ENCODE measurements at regions not wholly inside any gene's neighbourhood (a gene's known extent, or its start where the extent isn't known, plus 50 kb on each side); places are given as distances from the start of the nearest gene placed in this dataset.

- TF ChIP-seq, protein P1, sequence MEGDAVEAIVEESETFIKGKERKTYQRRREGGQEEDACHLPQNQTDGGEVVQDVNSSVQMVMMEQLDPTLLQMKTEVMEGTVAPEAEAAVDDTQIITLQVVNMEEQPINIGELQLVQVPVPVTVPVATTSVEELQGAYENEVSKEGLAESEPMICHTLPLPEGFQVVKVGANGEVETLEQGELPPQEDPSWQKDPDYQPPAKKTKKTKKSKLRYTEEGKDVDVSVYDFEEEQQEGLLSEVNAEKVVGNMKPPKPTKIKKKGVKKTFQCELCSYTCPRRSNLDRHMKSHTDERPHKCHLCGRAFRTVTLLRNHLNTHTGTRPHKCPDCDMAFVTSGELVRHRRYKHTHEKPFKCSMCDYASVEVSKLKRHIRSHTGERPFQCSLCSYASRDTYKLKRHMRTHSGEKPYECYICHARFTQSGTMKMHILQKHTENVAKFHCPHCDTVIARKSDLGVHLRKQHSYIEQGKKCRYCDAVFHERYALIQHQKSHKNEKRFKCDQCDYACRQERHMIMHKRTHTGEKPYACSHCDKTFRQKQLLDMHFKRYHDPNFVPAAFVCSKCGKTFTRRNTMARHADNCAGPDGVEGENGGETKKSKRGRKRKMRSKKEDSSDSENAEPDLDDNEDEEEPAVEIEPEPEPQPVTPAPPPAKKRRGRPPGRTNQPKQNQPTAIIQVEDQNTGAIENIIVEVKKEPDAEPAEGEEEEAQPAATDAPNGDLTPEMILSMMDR (IDR thresholded peaks at IDR 0.05): no peak
- TF ChIP-seq POLR2AphosphoS5 (IDR thresholded peaks at IDR 0.05) (no peak), POLR2A (IDR thresholded peaks at IDR 0.05) (no peak), EP300 (IDR thresholded peaks at IDR 0.05) (no peak)
Measured at GRCh38 chr4:18882468-18882867, 860.9 kb upstream of the LCORL start.
